ENCODE measurements at regions not wholly inside any gene's neighbourhood (a gene's known extent, or its start where the extent isn't known, plus 50 kb on each side); places are given as distances from the start of the nearest gene placed in this dataset.

DNA sequence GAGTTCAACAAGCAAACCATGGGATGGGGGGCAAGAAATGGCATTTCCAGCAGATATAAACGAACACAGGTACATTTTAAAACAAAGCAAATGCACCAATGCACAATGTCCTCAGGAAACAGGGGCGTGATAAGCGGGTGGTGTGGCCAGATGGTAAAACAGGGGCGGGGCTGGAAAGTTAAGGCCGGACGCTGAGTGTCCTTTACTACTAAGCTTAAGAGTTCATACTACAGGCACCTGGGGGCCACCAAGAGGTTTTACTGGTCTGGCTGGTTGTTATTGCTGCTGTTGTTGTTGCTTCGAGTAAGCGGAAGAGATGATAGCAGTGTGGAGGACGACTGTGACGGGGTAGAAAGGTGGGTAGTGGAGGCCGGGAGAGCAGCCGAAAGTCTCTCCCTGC is 99.8 kb downstream of the ATPSCKMT start:
- no peak overlapping the region for H3K4me3 Mint-ChIP-seq
- H3K27ac Mint-ChIP-seq = no peak overlapping the region
- no peaks in the 10 kb centered on the region for H3K36me3 Mint-ChIP-seq (ENCODE audit: low read depth)
- H3K4me1 Mint-ChIP-seq (ENCODE audit: low read depth) = no peaks in the 10 kb centered on the region
- H3K27me3 Mint-ChIP-seq = no peaks in the 10 kb centered on the region
- ChIA-PET POLR2A (interaction anchor here (1.2 kb wide), 1 partner anchor 34 kb away, joined by 4 read pairs; no protein-coding TSS in a partner anchor), CTCF (no interaction called here)
- no peak for DNase-seq
- H3K9me3 Mint-ChIP-seq = no peaks in the 10 kb centered on the region
- ATAC-seq = no peak
- intact Hi-C loops (cut with micrococcal nuclease) = no loop called here
- TF ChIP-seq, protein P1, sequence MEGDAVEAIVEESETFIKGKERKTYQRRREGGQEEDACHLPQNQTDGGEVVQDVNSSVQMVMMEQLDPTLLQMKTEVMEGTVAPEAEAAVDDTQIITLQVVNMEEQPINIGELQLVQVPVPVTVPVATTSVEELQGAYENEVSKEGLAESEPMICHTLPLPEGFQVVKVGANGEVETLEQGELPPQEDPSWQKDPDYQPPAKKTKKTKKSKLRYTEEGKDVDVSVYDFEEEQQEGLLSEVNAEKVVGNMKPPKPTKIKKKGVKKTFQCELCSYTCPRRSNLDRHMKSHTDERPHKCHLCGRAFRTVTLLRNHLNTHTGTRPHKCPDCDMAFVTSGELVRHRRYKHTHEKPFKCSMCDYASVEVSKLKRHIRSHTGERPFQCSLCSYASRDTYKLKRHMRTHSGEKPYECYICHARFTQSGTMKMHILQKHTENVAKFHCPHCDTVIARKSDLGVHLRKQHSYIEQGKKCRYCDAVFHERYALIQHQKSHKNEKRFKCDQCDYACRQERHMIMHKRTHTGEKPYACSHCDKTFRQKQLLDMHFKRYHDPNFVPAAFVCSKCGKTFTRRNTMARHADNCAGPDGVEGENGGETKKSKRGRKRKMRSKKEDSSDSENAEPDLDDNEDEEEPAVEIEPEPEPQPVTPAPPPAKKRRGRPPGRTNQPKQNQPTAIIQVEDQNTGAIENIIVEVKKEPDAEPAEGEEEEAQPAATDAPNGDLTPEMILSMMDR (IDR thresholded peaks at IDR 0.05) = no peak

DNA sequence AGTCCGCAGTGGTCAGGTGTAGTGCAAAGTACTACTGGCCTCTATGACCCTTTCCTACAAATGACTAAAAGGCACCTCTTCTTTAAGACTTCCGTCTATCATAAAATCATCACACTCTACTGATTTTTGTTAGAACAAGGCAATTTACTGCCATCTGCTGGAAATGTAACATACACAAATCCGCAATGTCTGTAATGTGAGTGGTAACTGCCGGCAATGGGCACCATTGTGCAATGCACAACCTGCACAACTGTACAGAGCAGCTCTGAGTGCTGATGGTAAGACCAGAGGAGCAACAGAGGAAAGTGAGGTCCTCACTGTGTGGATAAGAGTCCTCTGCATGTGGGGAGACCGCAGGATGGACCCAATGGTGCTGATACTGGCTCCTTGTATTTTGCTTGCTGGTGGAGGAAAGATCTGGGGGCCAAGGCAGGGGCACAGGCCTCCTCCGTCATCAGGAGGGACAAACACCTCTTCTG is 103.7 kb downstream of the ATPSCKMT start:
- intact Hi-C loops (cut with micrococcal nuclease) = no loop called here
- no peak overlapping the region for H3K27ac Mint-ChIP-seq
- H3K4me3 Mint-ChIP-seq = no peak overlapping the region
- ChIA-PET CTCF (interaction anchor here (1.0 kb wide), 1 partner anchor 154 kb away, joined by 3 read pairs; no protein-coding TSS in a partner anchor), POLR2A (no interaction called here)
- no peaks in the 10 kb centered on the region for H3K4me1 Mint-ChIP-seq (ENCODE audit: low read depth)
- TF ChIP-seq, protein P1 (IDR thresholded peaks at IDR 0.05) = no peak
- no peaks in the 10 kb centered on the region for H3K27me3 Mint-ChIP-seq
- H3K36me3 Mint-ChIP-seq (ENCODE audit: low read depth) = no peaks in the 10 kb centered on the region
- no peak for DNase-seq
- no peaks in the 10 kb centered on the region for H3K9me3 Mint-ChIP-seq
- ATAC-seq = no peak

DNA sequence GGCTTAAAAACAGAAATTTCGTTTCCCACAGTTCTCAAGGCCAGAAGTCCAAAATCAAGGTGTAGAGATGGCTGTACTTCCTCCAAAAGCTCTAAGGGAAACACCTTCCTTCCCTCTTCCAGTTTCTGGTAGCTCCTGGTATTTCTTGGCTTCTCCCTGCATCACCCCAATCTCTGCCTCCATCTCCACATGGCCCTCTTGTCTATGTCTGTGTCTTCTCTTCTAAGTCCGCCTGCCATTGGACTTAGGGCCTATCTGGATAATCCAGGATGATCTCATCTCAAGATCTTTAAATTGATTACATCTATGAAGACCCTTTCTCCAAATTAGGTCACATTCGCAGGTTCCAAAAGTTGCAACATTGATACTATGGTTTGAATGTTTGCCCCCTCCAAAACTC is 105.6 kb downstream of the ATPSCKMT start:
- ATAC-seq (no peak), DNase-seq (no peak)
- no peaks in the 10 kb centered on the region for H3K27me3 Mint-ChIP-seq
- CTCF ChIA-PET = no interaction called here
- TF ChIP-seq, protein P1 (IDR thresholded peaks at IDR 0.05) = no peak
- no peaks in the 10 kb centered on the region for H3K4me1 Mint-ChIP-seq (ENCODE audit: low read depth)
- no peak overlapping the region for H3K27ac Mint-ChIP-seq
- POLR2A ChIA-PET = no interaction called here
- no peaks in the 10 kb centered on the region for H3K9me3 Mint-ChIP-seq
- intact Hi-C loops (cut with micrococcal nuclease) = no loop called here
- no peak overlapping the region for H3K4me3 Mint-ChIP-seq
- no peaks in the 10 kb centered on the region for H3K36me3 Mint-ChIP-seq (ENCODE audit: low read depth)

DNA sequence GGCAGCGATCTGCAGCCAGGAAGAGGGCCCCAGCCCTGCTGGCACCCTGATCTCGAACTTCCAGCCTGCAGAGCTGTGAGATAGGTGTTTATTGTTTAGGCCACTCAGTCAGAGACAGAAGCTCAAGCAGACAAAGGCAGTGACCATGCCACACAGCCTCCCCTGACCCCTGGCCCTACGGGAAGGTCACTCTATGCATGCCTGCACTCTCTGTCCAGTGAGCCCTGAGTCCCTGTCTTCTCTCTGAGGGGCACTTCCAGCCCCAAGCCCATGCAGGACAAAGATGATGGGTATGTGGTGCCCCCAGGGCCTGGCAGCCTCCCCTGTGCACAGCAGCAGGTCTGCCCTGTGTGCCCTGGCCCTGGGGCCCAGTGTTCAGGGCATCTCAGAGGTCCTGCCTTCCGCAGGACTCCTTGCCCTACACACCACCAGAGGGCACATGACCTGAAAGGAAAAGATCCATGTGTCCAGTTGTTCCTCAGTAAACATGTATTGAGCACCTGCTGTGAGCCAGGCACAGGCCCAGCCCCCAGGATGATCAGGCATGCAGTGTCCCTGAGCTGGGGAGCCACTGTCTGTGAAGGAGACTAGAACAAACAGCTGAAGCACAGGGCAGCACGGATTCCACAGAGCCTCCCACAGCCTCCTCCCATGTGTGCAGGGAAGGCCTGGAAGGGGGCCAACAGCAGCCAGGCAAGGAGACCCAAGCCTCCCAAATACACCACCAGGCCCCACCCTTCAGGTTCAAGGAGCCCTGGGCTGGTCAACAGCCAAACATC is 109.3 kb downstream of the ATPSCKMT start:
- TF ChIP-seq, protein P1 (IDR thresholded peaks at IDR 0.05) = no peak
- intact Hi-C loops (cut with micrococcal nuclease) = no loop called here
- DNase-seq (no peak), ATAC-seq (no peak)
- Mint-ChIP-seq H3K4me3 (no peak overlapping the region), H3K27me3 (no peaks in the 10 kb centered on the region), H3K9me3 (no peaks in the 10 kb centered on the region), H3K27ac (no peak overlapping the region), H3K36me3 (ENCODE audit: low read depth) (no peaks in the 10 kb centered on the region), H3K4me1 (ENCODE audit: low read depth) (no peaks in the 10 kb centered on the region)
- POLR2A ChIA-PET = no interaction called here
- CTCF ChIA-PET = no interaction called here

DNA sequence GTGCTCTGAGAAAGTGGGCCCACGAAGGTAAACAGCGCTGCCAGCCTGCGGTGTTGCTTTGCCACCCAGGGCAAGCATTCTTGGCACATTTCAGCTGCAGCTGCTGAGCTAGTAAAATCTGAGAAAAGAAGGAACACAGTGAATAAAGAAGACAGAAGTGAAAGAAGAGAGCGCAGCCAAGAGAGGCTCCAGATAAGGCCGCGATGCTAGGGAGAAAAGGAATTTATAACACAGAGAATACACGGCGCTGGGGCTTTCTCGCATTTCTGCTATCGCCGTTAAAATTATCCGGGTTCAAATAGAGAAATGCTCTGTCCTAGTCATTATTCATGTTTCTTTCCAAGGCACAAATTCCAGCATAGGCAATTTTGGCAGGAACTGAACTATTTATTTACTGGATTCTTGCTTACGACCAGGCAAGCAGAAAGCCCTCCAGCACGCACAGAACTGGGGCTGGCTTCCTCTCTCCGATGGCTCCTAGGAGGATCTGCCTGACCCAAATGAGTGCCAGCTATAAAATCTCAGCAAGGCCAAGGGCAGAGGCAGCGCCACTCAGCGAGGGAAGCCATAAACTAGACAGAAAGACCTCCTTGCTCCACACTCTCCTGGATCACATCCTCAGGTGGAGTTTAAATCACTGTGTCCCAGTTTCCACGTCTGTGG is 111.2 kb downstream of the ATPSCKMT start:
- DNase-seq = no peak
- Mint-ChIP-seq H3K27me3 (no peaks in the 10 kb centered on the region), H3K9me3 (no peaks in the 10 kb centered on the region), H3K27ac (no peak overlapping the region), H3K36me3 (ENCODE audit: low read depth) (no peaks in the 10 kb centered on the region), H3K4me1 (ENCODE audit: low read depth) (no peaks in the 10 kb centered on the region), H3K4me3 (no peak overlapping the region)
- ChIA-PET CTCF (no interaction called here), POLR2A (no interaction called here)
- no peak for ATAC-seq
- intact Hi-C loops (cut with micrococcal nuclease) = no loop called here
- TF ChIP-seq, protein P1 (IDR thresholded peaks at IDR 0.05) = no peak
